HG03103 (cell line): ENCODE measurements at regions not wholly inside any gene's neighbourhood (a gene's known extent, or its start where the extent isn't known, plus 50 kb on each side); places are given as distances from the start of the nearest gene placed in this dataset.

ENCODE experiments used
- ATAC-seq: cut with Tn5 transposase; IDR thresholded peaks from one replicate; pipeline ENCODE4 v1.9.1; 2021; ENCODE audit warnings: low read depth; ENCODE audit not compliant: unreplicated experiment

GRCh38 chr5:4212071-4212739, 616.6 kb downstream of the IRX1 start:
- ATAC-seq: no peak

GRCh38 chr5:4212981-4213819, 617.6 kb downstream of the IRX1 start:
- ATAC-seq: no peak

GRCh38 chr5:4215143-4215542, 619.5 kb downstream of the IRX1 start:
- no peak for ATAC-seq

GRCh38 chr5:4216142-4216541, 620.5 kb downstream of the IRX1 start:
- ATAC-seq: no peak

GRCh38 chr5:4220016-4220415, 624.4 kb downstream of the IRX1 start:
- ATAC-seq: no peak

GRCh38 chr5:4221048-4221447, 625.4 kb downstream of the IRX1 start:
- ATAC-seq: no peak

GRCh38 chr5:4222147-4222546, 626.5 kb downstream of the IRX1 start:
- no peak for ATAC-seq

GRCh38 chr5:4222821-4223220, 627.2 kb downstream of the IRX1 start:
- no peak for ATAC-seq

GRCh38 chr5:4225741-4226140, 630.1 kb downstream of the IRX1 start:
- ATAC-seq: no peak

GRCh38 chr5:4226565-4226964, 630.9 kb downstream of the IRX1 start:
- no peak for ATAC-seq

- ATAC-seq: no peak
Observed at GRCh38 chr5:4228708-4229107, 633.1 kb downstream of the IRX1 start.

- ATAC-seq: no peak
Observed at GRCh38 chr5:4229414-4230292, 634.0 kb downstream of the IRX1 start.

- no peak for ATAC-seq
Observed at GRCh38 chr5:4230471-4230785, 634.8 kb downstream of the IRX1 start.

- no peak for ATAC-seq
Observed at GRCh38 chr5:4230786-4231641, 635.4 kb downstream of the IRX1 start.

- no peak for ATAC-seq
Observed at GRCh38 chr5:4232084-4232483, 636.5 kb downstream of the IRX1 start.

GRCh38 chr5:4233671-4234070, 638.0 kb downstream of the IRX1 start:
- ATAC-seq: no peak

GRCh38 chr5:4243479-4244264, 648.0 kb downstream of the IRX1 start:
- ATAC-seq: no peak

- ATAC-seq: no peak
Observed at GRCh38 chr5:4244306-4244705, 648.7 kb downstream of the IRX1 start.

- ATAC-seq: no peak
Observed at GRCh38 chr5:4245076-4245475, 649.4 kb downstream of the IRX1 start.

GRCh38 chr5:4245511-4245910, 649.9 kb downstream of the IRX1 start:
- no peak for ATAC-seq
